GM12872 (cell line): ENCODE measurements at regions not wholly inside any gene's neighbourhood (a gene's known extent, or its start where the extent isn't known, plus 50 kb on each side); places are given as distances from the start of the nearest gene placed in this dataset.

ENCODE experiments used
- CTCF ChIP-seq: IDR thresholded peaks from 3 replicates; pipeline ENCODE4 v1.5.1; 2011; ENCODE audit warnings: low read depth, mild to moderate bottlenecking, low read length, moderate library complexity; ENCODE audit not compliant: insufficient read depth

GRCh38 chr10:81179805-81180452 lies 642.2 kb downstream of the SH2D4B start:
- TF ChIP-seq CTCF = peak; percentile 57

- no peak for TF ChIP-seq CTCF
Measured at GRCh38 chr10:81182296-81182695, 644.6 kb downstream of the SH2D4B start.

GRCh38 chr10:81192221-81192788 lies 654.6 kb downstream of the SH2D4B start:
- no peak for TF ChIP-seq CTCF

DNA sequence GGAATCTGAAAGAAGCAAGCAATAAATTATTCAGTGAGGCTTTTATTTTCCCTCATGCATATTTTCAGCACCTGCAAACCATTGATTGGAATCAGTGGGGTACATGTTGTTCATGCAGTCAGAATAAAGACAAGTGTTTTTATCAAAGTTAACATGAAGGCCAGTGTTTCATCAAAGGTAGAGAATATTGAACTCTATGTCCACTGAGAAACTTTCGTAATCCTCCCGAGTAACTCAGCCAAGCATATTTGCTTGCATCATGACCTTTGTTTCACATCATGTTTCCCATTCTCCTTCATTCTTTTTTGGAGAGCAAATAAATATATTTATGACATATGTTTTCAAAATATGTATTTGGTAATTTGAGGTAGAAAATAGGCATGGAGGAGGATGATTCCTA lies 663.1 kb downstream of the SH2D4B start:
- TF ChIP-seq CTCF = no peak

- no peak for TF ChIP-seq CTCF
Measured at GRCh38 chr10:81213370-81213769, 661.6 kb upstream of the NRG3 start.

GRCh38 chr10:81215498-81215897 lies 659.5 kb upstream of the NRG3 start:
- no peak for TF ChIP-seq CTCF

- no peak for TF ChIP-seq CTCF
Measured at GRCh38 chr10:81216949-81217348, 658.0 kb upstream of the NRG3 start.
